ENCODE measurements at regions not wholly inside any gene's neighbourhood (a gene's known extent, or its start where the extent isn't known, plus 50 kb on each side); places are given as distances from the start of the nearest gene placed in this dataset.

DNA sequence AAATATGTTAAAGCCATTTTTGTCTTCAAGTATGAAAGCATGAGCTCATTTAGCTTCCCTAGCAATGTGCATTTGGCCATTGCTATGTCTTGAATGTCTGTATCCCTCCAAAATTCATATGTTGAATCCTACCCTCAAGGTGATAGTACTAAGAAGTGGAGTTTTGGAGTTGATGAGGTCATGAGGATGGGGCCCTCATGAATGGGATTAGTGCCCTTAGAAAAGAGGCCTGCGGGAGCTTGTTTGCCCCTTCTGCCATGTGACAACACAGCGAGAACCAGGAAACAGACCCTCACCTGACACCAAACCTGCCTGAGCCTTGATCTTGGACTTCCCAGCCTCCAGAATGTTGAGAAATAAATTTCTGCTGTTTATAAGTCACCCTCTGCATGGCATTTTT, 61.3 kb upstream of the UCN3 start:
- no peak for FAIRE-seq
- DNase-seq (ENCODE audit: low spot score in 2 of 2), result no peak

GRCh38 chr10:5305374-5305773, 59.4 kb upstream of the UCN3 start:
- FAIRE-seq (no peak), DNase-seq (ENCODE audit: low spot score in 2 of 2) (no peak)

GRCh38 chr10:5310914-5311313, 53.9 kb upstream of the UCN3 start:
- FAIRE-seq, result no peak
- DNase-seq (ENCODE audit: low spot score in 2 of 2), result no peak

GRCh38 chr10:5311617-5312016, 53.1 kb upstream of the UCN3 start:
- no peak for FAIRE-seq
- DNase-seq (ENCODE audit: low spot score in 2 of 2), result no peak

DNA sequence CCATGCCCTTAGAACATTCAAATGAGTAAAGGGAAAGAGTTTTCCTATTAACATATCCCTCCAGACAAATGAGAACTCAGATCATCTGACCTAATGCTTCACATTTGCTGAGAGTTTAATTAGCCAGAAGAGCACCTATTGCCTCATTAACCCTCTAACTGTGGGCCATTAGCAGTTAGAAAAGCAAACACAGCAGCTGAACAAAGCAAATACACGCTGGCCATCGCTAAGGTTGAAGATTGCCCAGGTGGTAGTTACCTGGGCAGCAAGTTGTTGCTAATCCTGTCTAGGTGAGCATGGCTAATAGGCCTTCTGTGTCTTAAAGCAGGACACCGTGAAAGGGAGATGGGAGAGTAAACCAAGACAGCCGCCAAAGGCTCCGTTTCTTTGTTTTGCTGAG, 49.9 kb upstream of the UCN3 start:
- FAIRE-seq (no peak), DNase-seq (ENCODE audit: low spot score in 2 of 2) (no peak)

All from frontal cortex (tissue), 3 donors.